NCI-H2171 (cell line): ENCODE measurements at regions not wholly inside any gene's neighbourhood (a gene's known extent, or its start where the extent isn't known, plus 50 kb on each side); places are given as distances from the start of the nearest gene placed in this dataset.

ENCODE experiments used
- DNase-seq: peaks from one replicate; lab custom pipeline; 2025; lab: John Stamatoyannopoulos, UW

- DNase-seq: no peak
These were observed 142.2 kb downstream of the ABCA8 start for GRCh38 chr17:68812876-68813584.

GRCh38 chr17:68809148-68809547 is 146.0 kb downstream of the ABCA8 start:
- DNase-seq: no peak

- DNase-seq: no peak
These were observed 147.0 kb downstream of the ABCA8 start for GRCh38 chr17:68807998-68808772.

GRCh38 chr17:68805609-68806008 is 149.6 kb downstream of the ABCA8 start:
- DNase-seq: no peak

- no peak for DNase-seq
These were observed 150.2 kb downstream of the ABCA8 start for GRCh38 chr17:68804777-68805520.

- DNase-seq: no peak
These were observed 151.8 kb downstream of the ABCA8 start for GRCh38 chr17:68803164-68803929.

GRCh38 chr17:68801335-68802247 is 153.6 kb downstream of the ABCA8 start:
- no peak for DNase-seq

- no peak for DNase-seq
These were observed 154.4 kb downstream of the ABCA8 start for GRCh38 chr17:68800751-68801150.

- DNase-seq: no peak
These were observed 160.4 kb downstream of the ABCA8 start for GRCh38 chr17:68794636-68795434.

GRCh38 chr17:68792873-68793272 is 162.3 kb downstream of the ABCA8 start:
- DNase-seq: no peak

- DNase-seq: no peak
These were observed 163.0 kb downstream of the ABCA8 start for GRCh38 chr17:68792042-68792685.

- no peak for DNase-seq
These were observed 164.3 kb downstream of the ABCA8 start for GRCh38 chr17:68790931-68791330.

- no peak for DNase-seq
These were observed 164.7 kb downstream of the ABCA8 start for GRCh38 chr17:68790492-68790891.

- DNase-seq: no peak
These were observed 165.8 kb downstream of the ABCA8 start for GRCh38 chr17:68789203-68789962.

- no peak for DNase-seq
These were observed 169.4 kb downstream of the ABCA8 start for GRCh38 chr17:68785565-68786486.

GRCh38 chr17:68784431-68784830 is 170.8 kb downstream of the ABCA8 start:
- DNase-seq: no peak

GRCh38 chr17:68783861-68784260 is 171.3 kb downstream of the ABCA8 start:
- no peak for DNase-seq

- DNase-seq: no peak
These were observed 172.4 kb downstream of the ABCA8 start for GRCh38 chr17:68782789-68783188.
